ENCODE measurements at regions not wholly inside any gene's neighbourhood (a gene's known extent, or its start where the extent isn't known, plus 50 kb on each side); places are given as distances from the start of the nearest gene placed in this dataset.

DNA sequence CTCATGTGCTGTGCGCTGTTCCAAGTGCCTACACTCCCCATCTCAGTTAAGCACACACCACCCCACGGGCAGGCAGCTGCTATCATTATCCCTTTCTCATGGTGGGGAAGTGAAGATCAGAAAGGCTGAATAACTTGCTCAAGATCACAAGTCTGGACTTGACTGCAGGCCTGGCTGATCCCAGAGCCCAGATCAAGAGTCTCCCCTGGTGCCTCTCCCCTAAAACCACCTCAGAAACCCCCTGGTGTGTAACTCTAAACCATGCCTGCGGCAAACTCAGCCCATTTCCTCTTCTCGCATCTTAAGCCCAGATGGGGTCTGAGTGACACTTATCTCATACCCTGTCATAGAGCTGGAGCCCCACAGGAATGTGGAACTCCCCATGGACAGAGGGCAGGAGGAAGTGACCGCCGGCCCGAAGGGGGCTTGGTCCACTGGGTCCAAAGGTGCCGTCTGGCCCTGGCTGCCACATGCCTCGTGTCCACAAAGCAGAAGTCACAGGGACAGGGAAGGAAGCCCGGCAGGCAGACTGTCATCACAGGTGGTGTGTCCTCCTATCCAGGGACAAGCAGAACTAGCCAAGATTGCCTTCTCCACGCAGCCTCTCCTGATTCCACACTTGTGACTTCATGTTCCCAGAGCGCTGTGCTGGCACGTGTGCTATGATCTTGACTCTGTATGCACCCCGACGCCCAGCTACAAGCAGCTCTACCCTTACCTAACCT lies 92.1 kb downstream of the SYF2 start:
- no peak overlapping the region for H3K4me3 ChIP-seq (ENCODE audit: low read depth, low read length)
- TF ChIP-seq, protein P1, sequence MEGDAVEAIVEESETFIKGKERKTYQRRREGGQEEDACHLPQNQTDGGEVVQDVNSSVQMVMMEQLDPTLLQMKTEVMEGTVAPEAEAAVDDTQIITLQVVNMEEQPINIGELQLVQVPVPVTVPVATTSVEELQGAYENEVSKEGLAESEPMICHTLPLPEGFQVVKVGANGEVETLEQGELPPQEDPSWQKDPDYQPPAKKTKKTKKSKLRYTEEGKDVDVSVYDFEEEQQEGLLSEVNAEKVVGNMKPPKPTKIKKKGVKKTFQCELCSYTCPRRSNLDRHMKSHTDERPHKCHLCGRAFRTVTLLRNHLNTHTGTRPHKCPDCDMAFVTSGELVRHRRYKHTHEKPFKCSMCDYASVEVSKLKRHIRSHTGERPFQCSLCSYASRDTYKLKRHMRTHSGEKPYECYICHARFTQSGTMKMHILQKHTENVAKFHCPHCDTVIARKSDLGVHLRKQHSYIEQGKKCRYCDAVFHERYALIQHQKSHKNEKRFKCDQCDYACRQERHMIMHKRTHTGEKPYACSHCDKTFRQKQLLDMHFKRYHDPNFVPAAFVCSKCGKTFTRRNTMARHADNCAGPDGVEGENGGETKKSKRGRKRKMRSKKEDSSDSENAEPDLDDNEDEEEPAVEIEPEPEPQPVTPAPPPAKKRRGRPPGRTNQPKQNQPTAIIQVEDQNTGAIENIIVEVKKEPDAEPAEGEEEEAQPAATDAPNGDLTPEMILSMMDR (IDR thresholded peaks at IDR 0.05; ENCODE audit: borderline replicate concordance, insufficient read depth, low read depth, low read length), result no peak

GRCh38 chr1:25137521-25138395 lies 94.5 kb downstream of the SYF2 start:
- TF ChIP-seq, protein P1 (IDR thresholded peaks at IDR 0.05; ENCODE audit: borderline replicate concordance, insufficient read depth, low read depth, low read length), result no peak

GRCh38 chr1:25137106-25137505 lies 95.2 kb downstream of the SYF2 start:
- TF ChIP-seq, protein P1 (IDR thresholded peaks at IDR 0.05; ENCODE audit: borderline replicate concordance, insufficient read depth, low read depth, low read length), result no peak
- H3K4me3 ChIP-seq (ENCODE audit: low read depth, low read length), result no peak overlapping the region

More at GRCh38 chr1:25137521-25138395, 94.5 kb downstream of the SYF2 start:
- no peak overlapping the region for H3K4me3 ChIP-seq (ENCODE audit: low read depth, low read length)

DNA sequence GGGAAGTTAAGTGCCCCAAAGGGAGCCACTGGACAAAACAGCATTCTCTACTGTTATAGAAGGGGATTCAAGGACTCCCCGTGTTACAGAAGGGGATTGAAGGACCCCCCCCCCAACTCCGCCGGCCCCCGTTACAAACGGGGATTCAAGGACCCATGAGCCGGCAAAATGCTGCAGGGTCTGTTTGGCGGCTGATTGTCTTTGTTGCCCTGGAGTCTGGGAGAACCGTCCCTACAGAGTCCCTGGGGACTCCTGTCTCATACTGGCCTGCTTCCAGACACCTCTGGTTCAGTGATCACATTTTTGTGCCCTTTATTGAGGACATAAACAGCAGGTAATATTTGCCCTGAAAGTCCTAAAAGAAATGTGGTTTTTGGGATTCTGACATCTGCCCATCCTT lies 96.4 kb downstream of the SYF2 start:
- H3K4me3 ChIP-seq (ENCODE audit: low read depth, low read length), result no peak overlapping the region
- TF ChIP-seq, protein P1 (IDR thresholded peaks at IDR 0.05; ENCODE audit: borderline replicate concordance, insufficient read depth, low read depth, low read length), result no peak

- H3K4me3 ChIP-seq (ENCODE audit: low read depth, low read length), result no peak overlapping the region
- TF ChIP-seq, protein P1 (IDR thresholded peaks at IDR 0.05; ENCODE audit: borderline replicate concordance, insufficient read depth, low read depth, low read length), result no peak
These were observed 97.4 kb downstream of the SYF2 start for GRCh38 chr1:25134801-25135461.

DNA sequence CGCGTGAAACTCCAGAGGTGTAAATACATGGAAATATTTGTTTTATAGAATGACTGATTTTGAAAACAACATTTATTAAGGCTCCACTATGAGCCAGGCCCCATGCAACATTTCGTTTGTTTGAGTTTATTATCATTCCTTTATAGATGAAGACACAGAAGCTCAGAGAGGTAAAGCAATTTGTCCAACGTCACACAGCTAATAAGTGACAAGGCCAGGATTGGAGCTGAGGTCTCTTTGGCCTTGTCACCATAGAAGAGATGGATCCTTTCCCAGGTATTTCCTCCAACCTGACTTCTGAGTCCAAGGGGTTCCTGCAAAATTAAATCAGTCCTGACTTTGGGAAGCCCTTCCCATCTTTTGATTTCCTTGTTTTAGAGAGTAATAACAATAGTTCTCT lies 98.0 kb downstream of the SYF2 start:
- H3K4me3 ChIP-seq (ENCODE audit: low read depth, low read length), result no peak overlapping the region
- TF ChIP-seq, protein P1 (IDR thresholded peaks at IDR 0.05; ENCODE audit: borderline replicate concordance, insufficient read depth, low read depth, low read length), result no peak

Data from GM12875 (cell line).